Subcutaneous abdominal adipose tissue (tissue), 5 donors: ENCODE measurements at regions not wholly inside any gene's neighbourhood (a gene's known extent, or its start where the extent isn't known, plus 50 kb on each side); places are given as distances from the start of the nearest gene placed in this dataset.

ENCODE experiments used
- H3K27ac ChIP-seq: one replicate; pipeline ENCODE4 v1.7.0; 2013; ENCODE audit warnings: low read depth, mild to moderate bottlenecking, inconsistent platforms, low read length, moderate library complexity
- H3K27me3 ChIP-seq, 5 donors: one replicate each; pipeline ENCODE4 v1.7.0; 2013; ENCODE audit warnings: low read length in 5 of 5, inconsistent platforms in 1 of 5; ENCODE audit not compliant: control insufficient read depth in 5 of 5, insufficient read depth in 4 of 5
- H3K36me3 ChIP-seq, 5 donors: one replicate each; pipeline ENCODE4 v1.7.0; 2013; ENCODE audit warnings: low read length in 5 of 5; ENCODE audit not compliant: control insufficient read depth in 5 of 5, insufficient read depth in 5 of 5
- H3K4me1 ChIP-seq, 5 donors: one replicate each; pipeline ENCODE4 v1.7.0; 2013; ENCODE audit warnings: low read length in 5 of 5, mild to moderate bottlenecking in 3 of 5, moderate library complexity in 1 of 5; ENCODE audit not compliant: control insufficient read depth in 5 of 5, insufficient read depth in 5 of 5
- H3K4me3 ChIP-seq, 5 donors: one replicate each; pipeline ENCODE4 v1.7.0; 2013; ENCODE audit warnings: low read length in 5 of 5, low read depth in 1 of 5
- H3K9ac ChIP-seq, 5 donors: one replicate each; pipeline ENCODE4 v1.7.0; 2013; ENCODE audit warnings: low read length in 5 of 5, mild to moderate bottlenecking in 4 of 5, moderate library complexity in 3 of 5
- H3K9me3 ChIP-seq, 5 donors: one replicate each; pipeline ENCODE4 v1.7.0; 2013; ENCODE audit warnings: low read length in 5 of 5; ENCODE audit not compliant: control insufficient read depth in 5 of 5
- donor health status: healthy.
- donor health status: healthy.
- donor health status: healthy.
- donor health status: healthy.
- donor health status: healthy.

GRCh38 chr13:95484052-95484451 is 68.5 kb upstream of the CLDN10 start:
- peaks cover 0 to 7% (median 0%) of the 10 kb centered on the region in 5 donors for H3K9me3 ChIP-seq
- no peaks in the 10 kb centered on the region for H3K4me1 ChIP-seq
- H3K9ac ChIP-seq, result no peak overlapping the region
- no peaks in the 10 kb centered on the region for H3K27me3 ChIP-seq
- H3K27ac ChIP-seq, result no peak overlapping the region
- H3K4me3 ChIP-seq, result no peak overlapping the region
- no peaks in the 10 kb centered on the region for H3K36me3 ChIP-seq

DNA sequence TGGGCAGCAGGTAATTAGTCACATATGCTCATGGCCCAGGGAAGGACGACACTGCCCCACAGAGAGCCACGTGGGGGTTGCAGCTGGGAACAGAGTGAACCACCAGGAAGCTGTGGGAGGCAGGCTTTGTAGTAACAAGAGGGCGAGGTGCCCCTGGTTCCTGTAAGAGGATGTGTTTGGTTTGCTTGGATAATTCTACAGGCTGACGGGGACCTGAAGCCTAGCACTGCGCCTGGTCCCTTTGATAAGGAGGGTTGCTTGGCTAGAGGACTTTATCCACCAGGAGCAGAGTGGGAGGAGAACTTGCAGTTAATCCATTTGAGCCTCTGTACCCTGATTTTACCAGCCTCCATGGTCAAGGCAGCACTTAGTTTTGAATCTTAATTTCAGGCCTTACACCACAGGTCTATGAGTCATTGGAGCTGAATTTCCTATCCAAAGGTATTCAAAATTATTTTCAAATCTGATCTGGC is 67.4 kb upstream of the CLDN10 start:
- H3K27ac ChIP-seq, result no peak overlapping the region
- H3K36me3 ChIP-seq, result no peaks in the 10 kb centered on the region
- H3K4me1 ChIP-seq, result no peaks in the 10 kb centered on the region
- H3K4me3 ChIP-seq, result no peak overlapping the region
- H3K9me3 ChIP-seq, result peaks cover 0 to 7% (median 0%) of the 10 kb centered on the region in 5 donors
- no peak overlapping the region for H3K9ac ChIP-seq
- no peaks in the 10 kb centered on the region for H3K27me3 ChIP-seq

DNA sequence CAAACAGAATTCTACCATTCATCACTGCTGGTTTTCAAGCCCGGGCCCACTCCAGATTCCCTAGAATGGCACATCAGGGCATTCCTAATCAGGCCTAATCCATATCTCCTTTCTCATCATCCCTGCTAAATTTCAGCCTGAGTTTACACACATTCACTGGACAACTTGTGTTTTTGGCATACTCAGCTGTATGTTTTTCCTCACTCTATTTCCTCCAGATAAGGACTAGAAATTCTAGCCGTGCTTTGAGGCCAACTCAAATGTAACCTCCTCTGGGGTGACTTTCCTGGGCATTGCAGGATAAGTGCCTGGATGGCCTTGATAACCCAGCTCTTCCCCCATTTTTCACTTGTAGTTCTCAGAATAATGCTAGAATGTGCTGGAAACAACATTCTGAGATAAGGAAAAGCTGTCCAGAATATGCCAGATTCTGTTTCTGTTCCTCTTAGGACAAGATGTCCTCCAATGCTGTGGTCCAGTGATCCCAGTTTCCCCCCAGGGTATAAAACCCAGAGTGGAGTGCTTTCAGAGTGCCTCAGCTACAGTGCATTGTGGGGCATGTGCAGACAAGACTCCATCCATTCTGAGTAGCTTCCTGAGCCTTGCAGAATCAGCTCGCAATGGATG is 66.9 kb upstream of the CLDN10 start:
- peaks cover 0 to 7% (median 0%) of the 10 kb centered on the region in 5 donors for H3K9me3 ChIP-seq
- H3K27me3 ChIP-seq, result no peaks in the 10 kb centered on the region
- no peaks in the 10 kb centered on the region for H3K4me1 ChIP-seq
- no peak overlapping the region for H3K4me3 ChIP-seq
- no peak overlapping the region for H3K27ac ChIP-seq
- no peaks in the 10 kb centered on the region for H3K36me3 ChIP-seq
- no peak overlapping the region for H3K9ac ChIP-seq

DNA sequence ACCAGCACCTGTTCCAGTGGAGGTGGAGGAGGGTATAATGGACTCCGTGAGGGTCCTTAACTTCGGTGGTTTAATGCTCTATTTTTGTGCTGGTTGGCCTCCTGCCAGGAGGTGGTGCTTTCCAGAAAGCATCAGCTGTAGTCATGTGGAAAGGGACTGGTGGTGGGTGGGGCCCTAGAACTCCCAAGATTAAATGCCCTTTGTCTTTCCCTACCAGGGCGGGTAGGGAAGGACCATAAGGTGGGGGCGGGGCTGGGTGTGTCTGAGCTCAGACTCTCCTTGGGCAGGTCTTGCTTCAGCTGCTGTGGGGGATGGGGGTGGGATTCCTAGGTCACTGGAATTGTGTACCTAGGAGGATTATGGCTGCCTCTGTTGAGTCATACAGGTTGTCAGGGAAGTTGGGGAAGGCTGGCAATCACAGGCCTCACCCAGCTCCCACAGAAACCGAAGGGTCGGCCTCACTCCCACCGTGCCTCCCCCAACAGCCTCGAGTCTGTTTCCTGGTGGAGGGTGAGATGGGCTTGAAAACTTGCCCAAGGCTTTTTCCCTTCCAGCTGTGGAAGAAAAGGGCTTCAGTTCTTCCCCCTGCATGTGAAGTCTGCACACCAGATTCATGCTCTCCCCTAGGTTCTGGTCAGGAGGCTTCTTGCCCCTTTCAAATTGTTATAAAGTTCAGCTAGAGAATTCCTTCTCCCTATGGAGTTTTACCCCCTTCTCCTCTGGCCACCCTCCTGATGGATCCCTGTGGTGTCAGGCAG is 60.3 kb upstream of the CLDN10 start:
- Histone ChIP-seq H3K36me3 (no peaks in the 10 kb centered on the region), H3K9ac (no peak overlapping the region)

GRCh38 chr13:95494082-95494681 is 58.3 kb upstream of the CLDN10 start:
- Histone ChIP-seq H3K4me3 (no peak overlapping the region), H3K27ac (no peak overlapping the region), H3K36me3 (no peaks in the 10 kb centered on the region), H3K27me3 (no peaks in the 10 kb centered on the region), H3K9me3 (peaks cover 0 to 9% (median 6%) of the 10 kb centered on the region in 5 donors), H3K4me1 (no peaks in the 10 kb centered on the region), H3K9ac (no peak overlapping the region)

More for the DNA sequence above, 60.3 kb upstream of the CLDN10 start:
- Histone ChIP-seq H3K27me3 (no peaks in the 10 kb centered on the region), H3K4me3 (no peak overlapping the region), H3K27ac (no peak overlapping the region), H3K4me1 (no peaks in the 10 kb centered on the region), H3K9me3 (peaks cover 0 to 9% (median 6%) of the 10 kb centered on the region in 5 donors)

GRCh38 chr13:95496485-95496884 is 56.0 kb upstream of the CLDN10 start:
- Histone ChIP-seq H3K27ac (no peak overlapping the region), H3K9me3 (peaks cover 0 to 12% (median 10%) of the 10 kb centered on the region in 5 donors), H3K36me3 (no peaks in the 10 kb centered on the region), H3K27me3 (no peaks in the 10 kb centered on the region), H3K9ac (no peak overlapping the region), H3K4me1 (no peaks in the 10 kb centered on the region), H3K4me3 (peak overlapping the region in 1 of 5 donors; percentile 29)

GRCh38 chr13:95497381-95497807 is 55.1 kb upstream of the CLDN10 start:
- Histone ChIP-seq H3K9me3 (peaks cover 0 to 19% (median 10%) of the 10 kb centered on the region in 5 donors), H3K27me3 (no peaks in the 10 kb centered on the region), H3K4me3 (no peak overlapping the region), H3K36me3 (no peaks in the 10 kb centered on the region), H3K4me1 (no peaks in the 10 kb centered on the region), H3K9ac (no peak overlapping the region), H3K27ac (no peak overlapping the region)

- H3K27me3 ChIP-seq, result no peaks in the 10 kb centered on the region
- no peaks in the 10 kb centered on the region for H3K36me3 ChIP-seq
- H3K9me3 ChIP-seq, result peaks cover 0 to 19% (median 10%) of the 10 kb centered on the region in 5 donors
- H3K4me1 ChIP-seq, result no peaks in the 10 kb centered on the region
- H3K27ac ChIP-seq, result no peak overlapping the region
- H3K4me3 ChIP-seq, result no peak overlapping the region
- no peak overlapping the region for H3K9ac ChIP-seq
These were observed 53.6 kb upstream of the CLDN10 start for GRCh38 chr13:95498886-95499285.

DNA sequence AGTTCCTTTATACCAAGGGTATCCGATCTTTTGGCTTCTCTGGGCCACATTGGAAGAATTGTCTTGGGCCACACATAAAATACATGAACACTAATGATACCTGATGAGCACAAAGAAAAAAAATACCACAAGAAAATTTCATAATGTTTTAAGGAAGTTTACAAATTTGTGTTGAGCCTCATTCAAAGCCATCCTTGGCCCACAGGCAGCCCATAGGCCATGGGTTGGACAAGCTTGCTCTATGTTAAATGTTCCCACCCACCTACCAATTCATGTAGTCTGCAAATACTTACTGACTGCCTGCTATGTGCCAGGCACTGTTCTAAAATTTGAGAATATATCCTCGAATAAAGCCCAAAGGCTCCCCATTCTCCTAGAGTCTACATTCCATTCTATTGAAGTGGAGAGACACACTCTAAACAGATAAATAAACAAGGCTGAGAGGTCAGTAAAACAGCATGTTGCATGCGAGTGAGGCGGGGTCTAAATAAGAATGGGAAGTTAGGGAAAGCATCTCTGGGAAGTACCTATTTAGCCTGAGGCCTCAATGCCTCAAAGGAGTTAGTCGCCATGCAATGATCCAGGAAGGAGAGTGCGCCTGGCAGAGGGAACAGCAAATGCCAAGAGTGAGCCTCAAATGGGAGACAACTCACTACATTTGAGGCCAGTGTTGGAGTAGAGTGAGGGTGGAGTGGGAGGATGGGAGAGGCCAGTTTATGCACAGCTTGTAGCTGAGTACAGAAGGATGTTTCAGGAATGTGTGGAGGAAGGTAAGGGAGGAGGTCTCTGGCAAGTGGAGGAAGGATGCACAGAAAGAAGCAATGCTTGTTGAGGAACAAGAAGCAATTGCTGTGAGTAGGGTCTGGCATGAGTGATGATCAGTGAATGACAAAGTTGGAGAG is 52.5 kb upstream of the CLDN10 start:
- no peaks in the 10 kb centered on the region for H3K36me3 ChIP-seq

More for the DNA sequence above, 52.5 kb upstream of the CLDN10 start:
- Histone ChIP-seq H3K4me3 (no peak overlapping the region), H3K27me3 (no peaks in the 10 kb centered on the region), H3K9ac (no peak overlapping the region), H3K4me1 (no peaks in the 10 kb centered on the region), H3K27ac (no peak overlapping the region), H3K9me3 (peaks cover 0 to 19% (median 10%) of the 10 kb centered on the region in 5 donors)
